NCI-H226 (cell line): ENCODE measurements at regions not wholly inside any gene's neighbourhood (a gene's known extent, or its start where the extent isn't known, plus 50 kb on each side); places are given as distances from the start of the nearest gene placed in this dataset.
"Not testable (repeated sequence)": the region's sequence is repeated elsewhere in the genome, so short reads cannot be mapped to it uniquely, and the experiment has no call there.

Experiments
- DNase-seq: peaks from one replicate; pipeline ENCODE4 v3.0.0-alpha.2; 2015

GRCh38 chr12:23204933-23205778, 580.2 kb downstream of the ETNK1 start:
- no peak for DNase-seq

GRCh38 chr12:23209793-23210192, 584.8 kb downstream of the ETNK1 start:
- no peak for DNase-seq

GRCh38 chr12:23210573-23210972, 585.6 kb downstream of the ETNK1 start:
- no peak for DNase-seq

- DNase-seq: no peak
Observed at GRCh38 chr12:23211384-23212320, 586.7 kb downstream of the ETNK1 start.

GRCh38 chr12:23217158-23217557, 592.2 kb downstream of the ETNK1 start:
- DNase-seq: no peak

GRCh38 chr12:23217667-23218066, 592.7 kb downstream of the ETNK1 start:
- DNase-seq: no peak

- DNase-seq: no peak
Observed at GRCh38 chr12:23221066-23221465, 596.1 kb downstream of the ETNK1 start.

- no peak for DNase-seq
Observed at GRCh38 chr12:23221926-23222325, 597.0 kb downstream of the ETNK1 start.

GRCh38 chr12:23222801-23223200, 597.8 kb downstream of the ETNK1 start:
- DNase-seq: no peak

GRCh38 chr12:23228101-23228500, 603.1 kb downstream of the ETNK1 start:
- no peak for DNase-seq

- no peak for DNase-seq
Observed at GRCh38 chr12:23230899-23231298, 605.9 kb downstream of the ETNK1 start.

GRCh38 chr12:23236066-23236780, 611.3 kb downstream of the ETNK1 start:
- DNase-seq: no peak

GRCh38 chr12:23236811-23237210, 611.8 kb downstream of the ETNK1 start:
- no peak for DNase-seq

GRCh38 chr12:23238190-23238589, 613.2 kb downstream of the ETNK1 start:
- no peak for DNase-seq

- DNase-seq: no peak
Observed at GRCh38 chr12:23238957-23239356, 614.0 kb downstream of the ETNK1 start.

GRCh38 chr12:23245186-23245585, 620.2 kb downstream of the ETNK1 start:
- DNase-seq: no peak

- no peak for DNase-seq
Observed at GRCh38 chr12:23253191-23253590, 628.2 kb downstream of the ETNK1 start.

GRCh38 chr12:23253910-23254309, 628.9 kb downstream of the ETNK1 start:
- not testable (repeated sequence) for DNase-seq

GRCh38 chr12:23259558-23259957, 634.6 kb downstream of the ETNK1 start:
- no peak for DNase-seq

GRCh38 chr12:23262670-23263069, 637.7 kb downstream of the ETNK1 start:
- no peak for DNase-seq

GRCh38 chr12:23277831-23278230, 652.9 kb downstream of the ETNK1 start:
- DNase-seq: no peak

GRCh38 chr12:23281295-23281694, 656.3 kb downstream of the ETNK1 start:
- DNase-seq: no peak

- no peak for DNase-seq
Observed at GRCh38 chr12:23282701-23283100, 657.7 kb downstream of the ETNK1 start.
